ENCODE measurements at regions not wholly inside any gene's neighbourhood (a gene's known extent, or its start where the extent isn't known, plus 50 kb on each side); places are given as distances from the start of the nearest gene placed in this dataset.
A peak's percentile ranks its signal among the peaks of the same experiment; 100 is the strongest.

DNA sequence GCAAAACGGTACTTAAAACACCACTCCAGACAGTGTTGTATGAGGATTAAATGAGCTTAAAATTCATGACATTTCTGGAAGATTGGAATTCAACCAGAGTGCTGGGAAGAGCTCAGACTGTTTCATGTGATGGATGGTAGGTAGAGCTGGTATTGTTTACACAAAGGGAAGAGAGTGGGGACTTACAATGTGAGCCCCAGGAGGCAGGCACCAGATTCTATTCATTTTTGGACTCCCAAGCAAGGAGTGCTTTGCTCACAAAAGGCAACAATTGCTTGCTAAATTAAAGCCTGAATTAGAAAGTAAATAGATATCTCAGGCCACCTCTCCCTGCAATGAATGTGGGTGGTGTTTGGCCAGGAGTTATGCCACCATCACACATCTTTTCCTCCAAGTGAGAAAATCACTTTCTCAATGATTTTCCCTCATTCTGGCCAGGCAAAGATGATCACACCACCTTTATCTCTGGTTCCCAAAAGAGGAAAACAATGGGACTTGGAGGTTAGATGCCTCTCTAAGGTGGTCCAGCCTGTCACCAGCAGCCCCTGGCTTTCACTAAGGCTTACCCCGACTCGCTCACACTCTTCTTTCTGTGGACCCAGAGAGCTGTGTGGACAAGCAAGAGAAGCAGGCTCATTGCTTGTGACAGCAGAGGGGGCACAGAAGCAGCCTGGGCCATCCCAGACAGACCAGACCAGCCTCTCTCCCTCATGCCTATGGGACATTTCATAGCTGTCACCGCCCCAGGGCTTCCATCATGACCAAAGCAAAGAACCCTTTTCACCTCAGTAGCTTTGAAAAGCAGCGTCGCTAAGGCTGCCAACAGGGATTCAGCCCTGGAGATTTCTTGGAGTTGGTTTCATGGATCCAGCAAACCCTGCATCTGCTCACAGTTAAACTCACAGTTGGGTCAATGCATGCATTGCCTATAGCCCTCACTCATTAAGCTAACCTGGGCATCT is 63.5 kb upstream of the DRD2 start:
- TF ChIP-seq, protein P1, sequence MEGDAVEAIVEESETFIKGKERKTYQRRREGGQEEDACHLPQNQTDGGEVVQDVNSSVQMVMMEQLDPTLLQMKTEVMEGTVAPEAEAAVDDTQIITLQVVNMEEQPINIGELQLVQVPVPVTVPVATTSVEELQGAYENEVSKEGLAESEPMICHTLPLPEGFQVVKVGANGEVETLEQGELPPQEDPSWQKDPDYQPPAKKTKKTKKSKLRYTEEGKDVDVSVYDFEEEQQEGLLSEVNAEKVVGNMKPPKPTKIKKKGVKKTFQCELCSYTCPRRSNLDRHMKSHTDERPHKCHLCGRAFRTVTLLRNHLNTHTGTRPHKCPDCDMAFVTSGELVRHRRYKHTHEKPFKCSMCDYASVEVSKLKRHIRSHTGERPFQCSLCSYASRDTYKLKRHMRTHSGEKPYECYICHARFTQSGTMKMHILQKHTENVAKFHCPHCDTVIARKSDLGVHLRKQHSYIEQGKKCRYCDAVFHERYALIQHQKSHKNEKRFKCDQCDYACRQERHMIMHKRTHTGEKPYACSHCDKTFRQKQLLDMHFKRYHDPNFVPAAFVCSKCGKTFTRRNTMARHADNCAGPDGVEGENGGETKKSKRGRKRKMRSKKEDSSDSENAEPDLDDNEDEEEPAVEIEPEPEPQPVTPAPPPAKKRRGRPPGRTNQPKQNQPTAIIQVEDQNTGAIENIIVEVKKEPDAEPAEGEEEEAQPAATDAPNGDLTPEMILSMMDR (IDR thresholded peaks at IDR 0.05), result no peak
- no peak for TF ChIP-seq POLR2A (IDR thresholded peaks at IDR 0.05)
- DNase-seq, result no peak
- Histone ChIP-seq H3K9me3 (replicated peaks in 1 of 3) (no peaks in the 10 kb centered on the region), H3K4me1 (replicated peaks in 1 of 2) (no peaks in the 10 kb centered on the region), H3K27ac (no peak overlapping the region), H3K4me3 (no peak overlapping the region), H3K36me3 (replicated peaks in 1 of 2) (no peaks in the 10 kb centered on the region), H3K27me3 (no peaks in the 10 kb centered on the region)
- WGBS, 4 donors, result 72 to 83% (median 77%) methylated on average over 6 of the region's 6 CpGs
- intact Hi-C loops (cut with DNase I), result no loop called here

DNA sequence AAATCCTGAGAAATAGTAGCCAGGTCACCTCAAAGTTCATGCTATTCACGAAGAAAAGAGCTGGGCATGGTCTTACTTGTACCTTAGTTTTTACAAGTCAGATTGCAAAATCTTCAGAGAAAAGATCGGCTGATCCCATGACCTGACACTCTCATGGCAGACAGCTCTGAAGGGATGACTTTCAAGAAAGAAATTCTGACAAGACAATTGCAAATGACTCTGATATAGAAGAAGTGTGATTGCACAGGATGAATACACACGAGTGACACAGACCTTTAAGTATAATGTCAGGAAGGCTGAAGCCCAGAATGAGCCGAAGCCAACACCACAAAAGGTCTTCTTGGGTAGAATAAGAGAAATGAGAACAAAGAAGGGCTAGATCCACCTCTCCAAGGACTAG is 59.4 kb upstream of the DRD2 start:
- no peaks in the 10 kb centered on the region for H3K36me3 ChIP-seq (replicated peaks in 1 of 2)
- no peaks in the 10 kb centered on the region for H3K9me3 ChIP-seq (replicated peaks in 1 of 3)
- TF ChIP-seq POLR2A (IDR thresholded peaks at IDR 0.05), result no peak
- TF ChIP-seq, protein P1 (IDR thresholded peaks at IDR 0.05), result no peak
- DNase-seq, result no peak
- intact Hi-C loops (cut with DNase I), result loop anchor here in 1 of 2 donors (5.0 kb wide), 1 partner anchor 227 kb away; no protein-coding TSS in a partner anchor
- H3K4me3 ChIP-seq, result no peak overlapping the region
- 58 to 74% (median 66%) methylated on average over 4 of the region's 4 CpGs for WGBS, 4 donors
- H3K27me3 ChIP-seq, result no peaks in the 10 kb centered on the region
- no peak overlapping the region for H3K27ac ChIP-seq
- H3K4me1 ChIP-seq (replicated peaks in 1 of 2), result no peaks in the 10 kb centered on the region

DNA sequence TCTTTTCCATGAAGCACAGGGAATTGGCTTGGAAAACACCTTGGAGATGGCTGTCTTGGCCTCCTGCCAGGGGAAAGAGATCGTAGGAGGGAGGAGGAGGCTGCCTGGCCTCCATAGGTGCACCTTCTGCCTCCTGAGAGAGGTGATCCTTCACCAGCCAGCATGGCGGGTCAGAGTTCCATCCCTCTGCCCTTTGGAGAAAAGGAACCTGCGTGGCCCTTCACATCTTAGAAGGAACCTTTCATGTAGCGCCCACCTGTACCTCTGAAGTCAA is 58.2 kb upstream of the DRD2 start:
- TF ChIP-seq, protein P1 (IDR thresholded peaks at IDR 0.05), result no peak
- no peak for TF ChIP-seq POLR2A (IDR thresholded peaks at IDR 0.05)
- no peaks in the 10 kb centered on the region for H3K36me3 ChIP-seq (replicated peaks in 1 of 2)
- H3K27ac ChIP-seq, result no peak overlapping the region
- 61 to 75% (median 67%) methylated on average over 4 of the region's 4 CpGs for WGBS, 4 donors
- DNase-seq, result no peak
- intact Hi-C loops (cut with DNase I), result loop anchor here (2.0 to 5.0 kb wide), 2 partner anchors 226 to 227 kb away; no protein-coding TSS in a partner anchor
- H3K4me1 ChIP-seq (replicated peaks in 1 of 2), result no peaks in the 10 kb centered on the region
- no peaks in the 10 kb centered on the region for H3K27me3 ChIP-seq
- H3K4me3 ChIP-seq, result no peak overlapping the region
- H3K9me3 ChIP-seq (replicated peaks in 1 of 3), result no peaks in the 10 kb centered on the region

DNA sequence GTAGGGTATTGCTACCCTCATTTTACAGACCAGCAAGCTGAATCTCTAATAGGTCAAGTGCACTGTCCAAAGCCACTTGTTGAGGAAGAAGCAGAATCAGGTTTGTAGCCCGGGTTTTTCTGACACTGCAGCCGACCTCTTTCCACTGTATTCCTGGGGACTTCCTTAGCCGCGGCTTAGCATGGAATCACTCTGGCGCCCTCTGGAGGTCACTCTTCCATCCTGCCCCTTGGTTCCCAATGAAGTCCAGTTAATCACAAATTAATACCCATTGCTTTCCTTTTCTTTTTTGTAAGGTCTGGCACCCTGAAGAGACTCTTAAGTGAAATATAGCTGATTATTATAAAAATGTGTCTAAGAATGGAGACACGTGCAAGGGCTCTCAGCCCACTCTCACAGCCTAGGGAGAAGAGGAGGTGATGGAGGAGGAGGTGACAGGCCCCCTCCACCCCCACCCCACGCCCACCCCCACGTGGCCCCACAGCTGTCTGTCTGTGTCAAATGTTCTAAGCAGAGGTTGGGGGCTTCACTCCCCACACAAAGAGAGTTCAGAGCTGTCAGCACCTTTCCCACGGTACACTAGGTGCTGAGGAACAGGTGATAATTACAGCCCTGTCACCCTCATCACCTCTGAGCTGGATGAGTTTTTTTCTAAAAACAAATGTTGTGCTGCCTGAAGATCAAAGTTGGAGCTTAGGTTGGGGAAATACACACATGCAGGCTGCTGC is 57.7 kb upstream of the DRD2 start:
- intact Hi-C loops (cut with DNase I), result loop anchor here (2.0 to 5.0 kb wide), 2 partner anchors 226 kb away; no protein-coding TSS in a partner anchor
- no peak for TF ChIP-seq POLR2A (IDR thresholded peaks at IDR 0.05)
- TF ChIP-seq, protein P1 (IDR thresholded peaks at IDR 0.05), result peak; percentile 67 to 91 (median 80)
- 7 to 9% (median 9%) methylated on average over 9 of the region's 9 CpGs for WGBS, 4 donors
- Histone ChIP-seq H3K27me3 (no peaks in the 10 kb centered on the region), H3K4me3 (no peak overlapping the region), H3K36me3 (replicated peaks in 1 of 2) (no peaks in the 10 kb centered on the region), H3K27ac (no peak overlapping the region), H3K9me3 (replicated peaks in 1 of 3) (no peaks in the 10 kb centered on the region), H3K4me1 (replicated peaks in 1 of 2) (no peaks in the 10 kb centered on the region)
- peak; percentile 64 to 93 (median 83) for DNase-seq
